CD4-positive, alpha-beta memory T cell (primary cell): ENCODE measurements at regions not wholly inside any gene's neighbourhood (a gene's known extent, or its start where the extent isn't known, plus 50 kb on each side); places are given as distances from the start of the nearest gene placed in this dataset.

Experiments used
- CTCF ChIA-PET: fragments of 350-600 bp; sonication (Branson Sonifier 250); formaldehyde crosslinking; loops from one replicate; lab custom pipeline; 2021; ENCODE audit warnings: inconsistent platforms; ENCODE audit not compliant: partially characterized antibody; lab: Charles Lee
- POLR2A ChIA-PET: fragments of 350-600 bp; sonication (Branson Sonifier 250); formaldehyde crosslinking; loops from one replicate; lab custom pipeline; 2021; ENCODE audit not compliant: partially characterized antibody; lab: Charles Lee
- DNase-seq, 5 donors: peaks; one replicate each; pipeline versions ENCODE4 v3.0.0 to v3.0.0-alpha.2; 2020 to 2022; ENCODE audit warnings: mixed read lengths in 1 of 5
- H3K27ac ChIP-seq: one replicate; pipeline ENCODE4 v1.7.0; 2013; ENCODE audit warnings: low read depth, low read length
- H3K27me3 ChIP-seq: 2 replicates; pipeline ENCODE4 v1.7.0; 2013; ENCODE audit warnings: mild to moderate bottlenecking, low read length, moderate library complexity; ENCODE audit not compliant: insufficient read depth
- H3K36me3 ChIP-seq: 2 replicates; pipeline ENCODE4 v1.7.0; 2013; ENCODE audit warnings: mild to moderate bottlenecking, low read length, moderate library complexity; ENCODE audit not compliant: insufficient read depth
- H3K4me1 ChIP-seq: 2 replicates; pipeline ENCODE4 v1.7.0; 2013; ENCODE audit warnings: mild to moderate bottlenecking, low read length, moderate library complexity; ENCODE audit not compliant: insufficient read depth
- H3K4me3 ChIP-seq, 2 donors: one replicate each; pipeline ENCODE4 v1.7.0; 2013; ENCODE audit warnings: low read length in 2 of 2, mild to moderate bottlenecking in 1 of 2
- H3K9me3 ChIP-seq, 2 donors: one replicate each; pipeline ENCODE4 v1.7.0; 2013; ENCODE audit warnings: low read length in 2 of 2, control low read depth in 1 of 2; ENCODE audit not compliant: control insufficient read depth in 1 of 2
- H3K27ac Mint-ChIP-seq, 7 donors: one replicate each; pipeline ENCODE4 v1.8.0; 2020 to 2021; ENCODE audit warnings: mixed read lengths in 7 of 7, mild to moderate bottlenecking in 6 of 7, inconsistent platforms in 3 of 7, moderate library complexity in 3 of 7
- H3K27me3 Mint-ChIP-seq, 2 donors: one replicate each; pipeline ENCODE4 v1.8.0; 2020 to 2021; ENCODE audit warnings: mixed read lengths in 2 of 2
- H3K36me3 Mint-ChIP-seq, 2 donors: one replicate each; pipeline ENCODE4 v1.8.0; 2020 to 2021; ENCODE audit warnings: mixed read lengths in 2 of 2, inconsistent platforms in 1 of 2, mild to moderate bottlenecking in 1 of 2
- H3K4me1 Mint-ChIP-seq, 4 donors: one replicate each; pipeline ENCODE4 v1.8.0; 2020 to 2021; ENCODE audit warnings: mixed read lengths in 4 of 4, mild to moderate bottlenecking in 1 of 4
- H3K4me3 Mint-ChIP-seq, 8 donors: one replicate each; pipeline ENCODE4 v1.8.0; 2020 to 2021; ENCODE audit warnings: mixed read lengths in 8 of 8, mild to moderate bottlenecking in 7 of 8, moderate library complexity in 6 of 8, inconsistent platforms in 3 of 8
- H3K9me3 Mint-ChIP-seq, 8 donors: one replicate each; pipeline ENCODE4 v1.8.0; 2020 to 2021; ENCODE audit warnings: mixed read lengths in 8 of 8, mild to moderate bottlenecking in 5 of 8, inconsistent platforms in 3 of 8, moderate library complexity in 1 of 8
- intact Hi-C: fragments of 100-400 bp; cut with micrococcal nuclease; formaldehyde crosslinking; loops from one replicate; pipeline ENCODE4 v1.15.1; 2023

- no peak for DNase-seq
- no peaks in the 10 kb centered on the region for H3K9me3 ChIP-seq
- no peak overlapping the region for H3K27ac ChIP-seq
- Mint-ChIP-seq H3K27ac (no peak overlapping the region), H3K9me3 (peaks cover 0 to 25% (median 7%) of the 10 kb centered on the region in 8 donors), H3K4me3 (no peak overlapping the region), H3K36me3 (no peaks in the 10 kb centered on the region), H3K27me3 (no peaks in the 10 kb centered on the region), H3K4me1 (no peaks in the 10 kb centered on the region)
- intact Hi-C loops = no loop called here
- ChIA-PET CTCF (no interaction called here), POLR2A (no interaction called here)
- H3K27me3 ChIP-seq = no peaks in the 10 kb centered on the region
- H3K4me3 ChIP-seq = no peak overlapping the region
- no peaks in the 10 kb centered on the region for H3K36me3 ChIP-seq
- H3K4me1 ChIP-seq = no peaks in the 10 kb centered on the region
Measured at GRCh38 chrX:5068550-5068949, 1160.1 kb downstream of the NLGN4X start.

GRCh38 chrX:5057786-5058185 lies 1170.9 kb downstream of the NLGN4X start:
- Mint-ChIP-seq H3K4me3 (no peak overlapping the region), H3K9me3 (peaks cover 0 to 13% (median 5%) of the 10 kb centered on the region in 8 donors), H3K27ac (no peak overlapping the region), H3K36me3 (no peaks in the 10 kb centered on the region), H3K27me3 (no peaks in the 10 kb centered on the region), H3K4me1 (no peaks in the 10 kb centered on the region)
- Histone ChIP-seq H3K27me3 (no peaks in the 10 kb centered on the region), H3K27ac (no peak overlapping the region), H3K9me3 (no peaks in the 10 kb centered on the region), H3K36me3 (no peaks in the 10 kb centered on the region), H3K4me1 (no peaks in the 10 kb centered on the region), H3K4me3 (no peak overlapping the region)
- CTCF ChIA-PET = no interaction called here
- intact Hi-C loops = no loop called here
- POLR2A ChIA-PET = no interaction called here
- no peak for DNase-seq

GRCh38 chrX:5054852-5055251 lies 1173.8 kb downstream of the NLGN4X start:
- Mint-ChIP-seq H3K9me3 (peaks cover 0 to 8% (median 3%) of the 10 kb centered on the region in 8 donors), H3K4me3 (no peak overlapping the region), H3K27me3 (no peaks in the 10 kb centered on the region), H3K36me3 (no peaks in the 10 kb centered on the region), H3K27ac (no peak overlapping the region), H3K4me1 (no peaks in the 10 kb centered on the region)
- ChIA-PET POLR2A (no interaction called here), CTCF (no interaction called here)
- no peaks in the 10 kb centered on the region for H3K9me3 ChIP-seq
- intact Hi-C loops = no loop called here
- no peak overlapping the region for H3K27ac ChIP-seq
- no peaks in the 10 kb centered on the region for H3K36me3 ChIP-seq
- H3K4me3 ChIP-seq = no peak overlapping the region
- H3K4me1 ChIP-seq = no peaks in the 10 kb centered on the region
- no peaks in the 10 kb centered on the region for H3K27me3 ChIP-seq
- no peak for DNase-seq

- no peak overlapping the region for H3K27ac ChIP-seq
- Mint-ChIP-seq H3K27me3 (no peaks in the 10 kb centered on the region), H3K9me3 (peaks cover 0 to 13% (median 3%) of the 10 kb centered on the region in 8 donors), H3K36me3 (no peaks in the 10 kb centered on the region), H3K4me1 (no peaks in the 10 kb centered on the region), H3K27ac (no peak overlapping the region), H3K4me3 (no peak overlapping the region)
- intact Hi-C loops = no loop called here
- ChIA-PET POLR2A (no interaction called here), CTCF (no interaction called here)
- no peaks in the 10 kb centered on the region for H3K4me1 ChIP-seq
- no peak overlapping the region for H3K4me3 ChIP-seq
- no peak for DNase-seq
- no peaks in the 10 kb centered on the region for H3K27me3 ChIP-seq
- H3K9me3 ChIP-seq = no peaks in the 10 kb centered on the region
- H3K36me3 ChIP-seq = no peaks in the 10 kb centered on the region
Measured at GRCh38 chrX:5051831-5052491, 1176.7 kb downstream of the NLGN4X start.

GRCh38 chrX:5042563-5042962 lies 1186.1 kb downstream of the NLGN4X start:
- intact Hi-C loops = no loop called here
- CTCF ChIA-PET = no interaction called here
- no peaks in the 10 kb centered on the region for H3K4me1 Mint-ChIP-seq

GRCh38 chrX:5031792-5032191 lies 1196.9 kb downstream of the NLGN4X start:
- H3K4me1 ChIP-seq = no peaks in the 10 kb centered on the region
- H3K36me3 ChIP-seq = no peaks in the 10 kb centered on the region
- no peaks in the 10 kb centered on the region for H3K27me3 Mint-ChIP-seq
- no peak overlapping the region for H3K27ac Mint-ChIP-seq
- no peaks in the 10 kb centered on the region for H3K36me3 Mint-ChIP-seq
- H3K9me3 ChIP-seq = no peaks in the 10 kb centered on the region
- H3K27ac ChIP-seq = no peak overlapping the region
- CTCF ChIA-PET = no interaction called here
- POLR2A ChIA-PET = no interaction called here
- DNase-seq = no peak
- peaks cover 0 to 15% (median 6%) of the 10 kb centered on the region in 8 donors for H3K9me3 Mint-ChIP-seq
- H3K4me1 Mint-ChIP-seq = no peaks in the 10 kb centered on the region
- intact Hi-C loops = no loop called here
- H3K4me3 ChIP-seq = no peak overlapping the region
- H3K4me3 Mint-ChIP-seq = no peak overlapping the region
- no peaks in the 10 kb centered on the region for H3K27me3 ChIP-seq

More at GRCh38 chrX:5042563-5042962, 1186.1 kb downstream of the NLGN4X start:
- Histone ChIP-seq H3K4me3 (no peak overlapping the region), H3K36me3 (no peaks in the 10 kb centered on the region), H3K27me3 (no peaks in the 10 kb centered on the region), H3K9me3 (no peaks in the 10 kb centered on the region), H3K4me1 (no peaks in the 10 kb centered on the region), H3K27ac (no peak overlapping the region)
- Mint-ChIP-seq H3K27me3 (no peaks in the 10 kb centered on the region), H3K27ac (no peak overlapping the region), H3K4me3 (no peak overlapping the region), H3K36me3 (no peaks in the 10 kb centered on the region), H3K9me3 (peaks cover 0 to 43% (median 19%) of the 10 kb centered on the region in 8 donors)
- DNase-seq = no peak
- POLR2A ChIA-PET = no interaction called here

- intact Hi-C loops = no loop called here
Measured at GRCh38 chrX:5015451-5015850, 1213.2 kb downstream of the NLGN4X start.

More at GRCh38 chrX:5015451-5015850, 1213.2 kb downstream of the NLGN4X start:
- POLR2A ChIA-PET = no interaction called here
- Mint-ChIP-seq H3K4me1 (no peaks in the 10 kb centered on the region), H3K9me3 (peaks cover 0 to 29% (median 11%) of the 10 kb centered on the region in 8 donors), H3K4me3 (no peak overlapping the region), H3K36me3 (no peaks in the 10 kb centered on the region), H3K27ac (no peak overlapping the region), H3K27me3 (no peaks in the 10 kb centered on the region)
- no peak overlapping the region for H3K4me3 ChIP-seq
- no peaks in the 10 kb centered on the region for H3K36me3 ChIP-seq
- no peak overlapping the region for H3K27ac ChIP-seq
- no peaks in the 10 kb centered on the region for H3K4me1 ChIP-seq
- no peak for DNase-seq
- H3K27me3 ChIP-seq = no peaks in the 10 kb centered on the region
- no peaks in the 10 kb centered on the region for H3K9me3 ChIP-seq
- CTCF ChIA-PET = no interaction called here
